Stimulated activated CD4-positive, alpha-beta T cell treated with anti-CD3 and anti-CD28 coated beads, Interleukin-12 subunit alpha, Interleukin-12 subunit beta, amount 100 ng/mL, for 24 hours (primary cell): ENCODE measurements at regions not wholly inside any gene's neighbourhood (a gene's known extent, or its start where the extent isn't known, plus 50 kb on each side); places are given as distances from the start of the nearest gene placed in this dataset.
"Not testable (repeated sequence)": the region's sequence is repeated elsewhere in the genome, so short reads cannot be mapped to it uniquely, and the experiment has no call there.

Experiments
- DNase-seq, 2 experiments: peaks; one replicate each; pipeline ENCODE4 v3.0.0-alpha.2; 2020; ENCODE audit warnings: low read depth in 2 of 2

DNA sequence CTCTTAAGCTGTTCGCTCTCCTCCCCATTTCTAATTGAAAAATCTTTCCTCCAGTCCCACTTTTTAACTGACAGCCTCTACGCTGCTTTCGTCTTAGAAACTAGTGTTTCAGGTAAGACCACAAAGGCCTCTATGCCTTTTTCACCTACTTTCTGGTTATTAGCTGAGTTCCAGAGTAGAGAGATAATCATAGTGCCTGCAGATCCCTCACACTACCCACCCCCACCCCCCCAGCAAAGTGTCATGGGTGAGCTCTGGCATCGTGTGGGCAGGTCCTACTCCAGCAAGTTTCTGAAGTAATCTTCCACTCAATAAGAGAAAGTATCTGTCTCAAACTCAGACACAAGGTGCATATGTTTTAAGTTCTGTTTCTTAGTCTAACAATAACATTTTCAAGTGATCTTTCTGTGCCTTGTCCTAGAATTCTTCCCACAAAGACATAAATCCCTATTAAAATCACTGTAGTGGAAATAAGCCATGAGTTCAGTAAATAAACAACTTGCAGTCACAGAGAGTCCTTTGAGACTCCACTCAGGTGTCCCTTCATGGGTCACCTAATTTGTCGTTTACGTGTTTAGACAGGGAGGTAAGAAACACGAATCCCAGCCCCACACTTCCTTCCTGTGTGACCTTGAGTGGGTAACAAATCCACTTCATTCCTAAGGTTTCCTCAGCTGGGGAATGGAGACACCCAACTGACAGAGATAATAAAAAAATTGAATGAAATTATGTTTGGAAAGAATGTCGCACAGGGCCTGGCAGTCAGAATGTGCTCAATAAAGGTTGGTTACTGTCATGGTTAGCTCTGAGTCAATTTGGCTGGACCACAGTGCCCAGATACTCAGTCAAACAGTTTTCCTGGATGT, 228.9 kb upstream of the CAND1 start:
- no peak for DNase-seq

DNA sequence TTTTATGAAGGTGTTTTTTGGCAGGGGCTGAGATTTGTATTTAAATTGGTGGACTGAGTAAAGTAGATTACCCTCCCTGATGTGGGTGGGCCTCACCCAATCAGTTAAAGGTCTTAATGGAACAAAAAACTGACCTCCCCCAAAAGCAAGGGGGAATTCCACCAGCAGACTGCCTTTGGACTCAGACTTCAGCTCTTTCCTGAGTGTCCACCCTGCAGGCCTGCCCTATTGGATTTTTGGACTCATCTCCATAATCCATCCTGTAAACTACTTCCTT, 228.4 kb upstream of the CAND1 start:
- DNase-seq, result no peak

DNA sequence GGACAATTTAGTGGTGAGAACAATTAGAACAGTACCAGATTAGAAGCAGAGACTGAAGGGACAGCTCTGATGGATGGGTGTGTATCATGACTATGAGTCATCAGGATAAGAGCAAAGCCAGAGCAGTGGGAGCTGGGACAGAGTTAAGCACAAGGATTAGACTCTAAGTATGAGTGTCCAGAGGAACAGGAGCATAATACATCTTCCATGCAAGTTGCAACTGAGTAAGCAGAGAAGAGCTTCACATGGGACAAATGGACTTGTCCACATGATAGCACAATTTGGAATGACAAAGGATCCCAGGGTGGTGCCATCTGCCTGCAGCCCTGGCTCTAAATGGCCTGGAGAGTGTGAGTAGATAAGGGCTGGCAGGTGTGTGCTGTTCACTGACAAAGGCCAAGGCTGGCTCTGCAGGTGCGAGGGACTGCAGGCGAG, 226.4 kb upstream of the CAND1 start:
- no peak for DNase-seq

DNA sequence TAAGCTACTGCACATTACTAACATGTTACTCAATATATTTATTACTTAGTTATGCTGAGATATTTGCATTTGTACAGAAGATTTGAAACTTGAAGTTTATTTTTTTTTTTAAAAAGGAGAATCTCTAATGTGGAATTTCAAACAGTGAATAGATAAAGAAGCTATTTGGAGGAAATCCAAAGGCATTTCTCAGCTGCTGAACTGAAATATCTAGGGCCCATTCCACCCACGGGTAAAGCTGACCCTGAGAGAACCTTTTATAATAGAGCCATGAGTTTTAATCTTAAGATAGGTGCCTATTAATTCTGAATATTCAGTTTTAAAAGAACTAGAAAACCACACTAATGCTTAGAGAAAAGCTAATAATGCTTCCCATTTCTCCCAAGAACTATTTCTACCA, 225.4 kb upstream of the CAND1 start:
- DNase-seq, result no peak

DNA sequence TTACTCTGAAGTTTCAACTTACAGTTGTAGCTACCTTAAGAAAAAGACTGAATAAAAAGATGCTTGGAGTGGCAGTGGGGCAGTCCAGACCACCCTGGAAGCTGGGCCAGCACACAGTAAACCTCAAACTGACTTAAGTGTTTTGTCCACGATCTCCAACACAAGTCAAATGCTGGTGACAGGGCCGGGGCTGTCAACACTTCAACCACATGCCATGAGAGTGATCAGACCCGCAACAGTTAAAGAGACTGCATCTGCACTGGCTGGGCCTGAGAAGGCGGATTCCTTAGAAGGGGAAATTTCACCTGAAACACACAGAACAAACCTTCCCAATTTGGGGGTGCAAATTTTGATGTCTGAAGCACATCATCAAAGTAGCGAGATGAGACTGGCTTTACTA, 223.5 kb upstream of the CAND1 start:
- DNase-seq, result no peak

DNA sequence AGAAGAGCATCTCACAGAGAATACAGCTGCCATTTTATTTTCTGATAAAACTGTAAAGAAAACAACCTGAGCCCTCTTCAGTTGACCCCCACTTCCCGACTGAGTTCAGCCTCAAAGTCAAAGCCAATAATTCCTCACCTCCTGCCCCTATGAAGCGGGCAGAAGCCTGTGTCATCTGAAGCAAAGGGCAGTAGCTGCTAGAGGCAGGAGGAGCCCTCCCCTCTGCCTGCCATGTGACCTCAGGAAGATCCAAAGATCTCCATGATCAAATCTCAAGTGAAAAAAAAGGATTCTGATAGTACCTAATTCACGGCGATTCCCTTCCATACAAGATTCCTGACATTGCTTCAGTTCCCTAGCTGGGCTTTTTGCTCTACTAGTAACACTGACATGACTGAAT, 223.1 kb upstream of the CAND1 start:
- DNase-seq, result no peak

- DNase-seq, result no peak
Measured at GRCh38 chr12:67047634-67048033, 221.5 kb upstream of the CAND1 start.

- no peak for DNase-seq
Measured at GRCh38 chr12:67048371-67048770, 220.8 kb upstream of the CAND1 start.

- DNase-seq, result not testable (repeated sequence)
Measured at GRCh38 chr12:67049199-67049598, 220.0 kb upstream of the CAND1 start.

DNA sequence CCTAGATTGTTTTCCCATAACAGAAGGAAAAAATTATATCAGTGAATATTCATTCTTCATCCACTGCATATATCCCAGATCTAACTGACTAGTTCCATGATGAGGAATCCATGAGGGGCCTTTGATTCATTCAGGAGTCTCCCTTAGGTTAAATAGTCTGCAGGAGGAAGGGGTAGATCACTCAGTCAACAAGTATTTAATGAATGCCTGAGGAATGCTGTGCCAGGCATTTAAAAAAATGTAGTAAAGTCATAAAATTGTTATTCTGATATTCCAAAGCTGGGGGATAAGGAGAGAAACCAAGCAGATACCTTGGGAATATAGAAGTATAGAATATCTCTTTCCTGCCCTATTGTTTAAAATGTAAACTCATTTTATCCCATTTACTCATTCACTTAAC, 216.2 kb upstream of the CAND1 start:
- DNase-seq, result no peak

- DNase-seq, result no peak
Measured at GRCh38 chr12:67056329-67056728, 212.8 kb upstream of the CAND1 start.

DNA sequence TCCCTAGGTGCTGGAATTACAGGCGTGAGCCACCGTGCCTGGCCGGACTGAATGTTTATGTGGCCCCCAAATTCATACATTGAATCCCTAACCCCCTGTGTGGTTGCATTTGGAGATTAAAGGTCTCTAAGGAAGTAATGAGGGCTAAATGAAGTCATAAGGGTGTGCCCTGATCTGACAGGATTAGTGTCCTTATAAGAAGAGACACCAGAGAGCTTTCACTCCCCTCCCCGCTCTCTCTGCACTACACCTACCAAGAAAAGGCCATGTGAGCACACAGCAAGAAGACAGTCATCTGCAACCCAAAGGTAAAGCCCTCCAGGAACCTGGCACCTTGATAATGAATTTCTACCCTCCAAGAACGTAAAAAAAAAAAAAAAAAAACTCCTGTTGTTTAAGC, 212.1 kb upstream of the CAND1 start:
- DNase-seq, result no peak

- DNase-seq, result no peak
Measured at GRCh38 chr12:67062193-67062592, 207.0 kb upstream of the CAND1 start.

- DNase-seq, result no peak
Measured at GRCh38 chr12:67067453-67068203, 201.5 kb upstream of the CAND1 start.

DNA sequence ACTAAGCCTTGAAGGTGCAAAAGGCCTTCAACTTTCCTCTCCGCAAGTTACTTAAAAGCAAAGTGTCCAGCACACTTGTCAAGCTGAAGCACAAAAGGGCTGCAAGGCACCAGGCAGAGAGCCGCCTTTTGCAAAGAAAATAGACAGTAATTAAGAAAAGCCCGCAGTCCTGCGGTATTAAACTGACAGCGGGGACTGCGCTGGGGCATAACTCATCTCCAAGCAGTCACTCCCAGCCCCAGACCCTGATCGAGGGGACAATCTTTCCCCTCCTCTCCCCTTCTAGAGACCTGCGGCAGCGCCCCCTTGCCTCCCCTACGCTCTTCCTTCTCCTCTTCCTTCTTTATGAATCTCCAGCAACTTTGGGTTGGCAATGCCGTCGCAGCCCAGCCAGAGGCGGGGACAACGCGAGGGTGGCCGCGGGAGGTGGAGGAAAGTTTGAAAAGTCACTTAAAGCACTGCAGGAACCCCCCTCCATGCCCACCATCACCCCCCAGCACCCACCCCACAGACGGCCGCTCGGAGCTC, 200.9 kb upstream of the CAND1 start:
- no peak for DNase-seq

GRCh38 chr12:67068761-67069450, 200.3 kb upstream of the CAND1 start:
- peak in 1 of 2 experiments; percentile 38 for DNase-seq

- DNase-seq, result peak in 1 of 2 experiments; percentile 29
Measured at GRCh38 chr12:67069451-67070306, 199.5 kb upstream of the CAND1 start.

GRCh38 chr12:67070307-67070600, 198.9 kb upstream of the CAND1 start:
- peak in 1 of 2 experiments; percentile 4 for DNase-seq

GRCh38 chr12:67070604-67071003, 198.6 kb upstream of the CAND1 start:
- no peak for DNase-seq

GRCh38 chr12:67072281-67072680, 196.9 kb upstream of the CAND1 start:
- DNase-seq, result not testable (repeated sequence)

GRCh38 chr12:67073336-67073735, 195.8 kb upstream of the CAND1 start:
- DNase-seq, result no peak

GRCh38 chr12:67074072-67074471, 195.1 kb upstream of the CAND1 start:
- DNase-seq, result no peak
